Erythroblast (primary cell): ENCODE measurements at regions not wholly inside any gene's neighbourhood (a gene's known extent, or its start where the extent isn't known, plus 50 kb on each side); places are given as distances from the start of the nearest gene placed in this dataset.

Experiments
- GATA1 ChIP-seq: IDR thresholded peaks from 2 replicates; pipeline ENCODE4 v1.6.1; 2011; ENCODE audit warnings: low read depth, mild to moderate bottlenecking, control low read depth, low read length, moderate library complexity
- POLR2A ChIP-seq: IDR thresholded peaks from 2 replicates; pipeline ENCODE4 v1.6.1; 2011; ENCODE audit warnings: mild to moderate bottlenecking, low read length

- TF ChIP-seq POLR2A (no peak), GATA1 (no peak)
Measured at GRCh38 chr18:43932140-43932539, 654.9 kb upstream of the SYT4 start.
